ENCODE measurements at regions not wholly inside any gene's neighbourhood (a gene's known extent, or its start where the extent isn't known, plus 50 kb on each side); places are given as distances from the start of the nearest gene placed in this dataset.

- no peak for TF ChIP-seq CTCF (IDR thresholded peaks at IDR 0.05; ENCODE audit: extremely low read depth, missing control alignments)
Observed at GRCh38 chrX:38890326-38890725, 89.1 kb downstream of the MID1IP1 start.

GRCh38 chrX:38890963-38891362, 89.7 kb downstream of the MID1IP1 start:
- no peak for TF ChIP-seq CTCF (IDR thresholded peaks at IDR 0.05; ENCODE audit: extremely low read depth, missing control alignments)
- DNase-seq (ENCODE audit: low spot score), result no peak

More at GRCh38 chrX:38890326-38890725, 89.1 kb downstream of the MID1IP1 start:
- DNase-seq (ENCODE audit: low spot score), result no peak

- TF ChIP-seq CTCF (IDR thresholded peaks at IDR 0.05; ENCODE audit: extremely low read depth, missing control alignments), result no peak
- DNase-seq (ENCODE audit: low spot score), result peak; percentile 25
Observed at GRCh38 chrX:38891641-38892413, 90.6 kb downstream of the MID1IP1 start.

GRCh38 chrX:38893441-38893840, 92.2 kb downstream of the MID1IP1 start:
- DNase-seq (ENCODE audit: low spot score), result no peak
- no peak for TF ChIP-seq CTCF (IDR thresholded peaks at IDR 0.05; ENCODE audit: extremely low read depth, missing control alignments)

GRCh38 chrX:38895775-38896174, 94.5 kb downstream of the MID1IP1 start:
- DNase-seq (ENCODE audit: low spot score), result no peak
- no peak for TF ChIP-seq CTCF (IDR thresholded peaks at IDR 0.05; ENCODE audit: extremely low read depth, missing control alignments)

GRCh38 chrX:38896724-38897298, 95.6 kb downstream of the MID1IP1 start:
- TF ChIP-seq CTCF (IDR thresholded peaks at IDR 0.05; ENCODE audit: extremely low read depth, missing control alignments), result no peak
- DNase-seq (ENCODE audit: low spot score), result peak; percentile 24

- no peak for TF ChIP-seq CTCF (IDR thresholded peaks at IDR 0.05; ENCODE audit: extremely low read depth, missing control alignments)
- DNase-seq (ENCODE audit: low spot score), result no peak
Observed at GRCh38 chrX:38898261-38898660, 97.0 kb downstream of the MID1IP1 start.
